OCI-LY7 (cell line): ENCODE measurements at regions not wholly inside any gene's neighbourhood (a gene's known extent, or its start where the extent isn't known, plus 50 kb on each side); places are given as distances from the start of the nearest gene placed in this dataset.

Experiments used
- CTCF ChIP-seq: fragments of 200-600 bp; sonication (generic); conservative IDR thresholded peaks from 2 replicates; pipeline ENCODE4 v1.5.1; 2014; ENCODE audit warnings: mild to moderate bottlenecking, antibody characterized with exemption, low read length, moderate library complexity, mixed read lengths
- EZH2phosphoT487 ChIP-seq: fragments of 200-600 bp; sonication (generic); IDR thresholded peaks from 2 replicates; pipeline ENCODE4 v1.6.1; 2018; ENCODE audit warnings: low read depth, borderline replicate concordance, mild to moderate bottlenecking, mixed run types, antibody characterized with exemption, low read length, moderate library complexity, mixed read lengths

- no peak for TF ChIP-seq CTCF
- TF ChIP-seq EZH2phosphoT487, result no peak
Observed at GRCh38 chr6:76790881-76791280, 672.4 kb downstream of the HTR1B start.
